Prostate gland (tissue), 2 donors: ENCODE measurements at regions not wholly inside any gene's neighbourhood (a gene's known extent, or its start where the extent isn't known, plus 50 kb on each side); places are given as distances from the start of the nearest gene placed in this dataset.

Experiments used
- DNase-seq: peaks from one replicate; pipeline ENCODE4 v3.0.0-alpha.2; 2019; ENCODE audit warnings: low spot score
- H3K27ac ChIP-seq, 2 donors: fragments of 200-600 bp; sonication (generic); 2 replicates each; pipeline ENCODE4 v1.5.1; 2017 to 2019
- H3K27me3 ChIP-seq: fragments of 200-600 bp; sonication (generic); replicated peaks from 2 replicates; pipeline ENCODE4 v1.5.1; 2019; ENCODE audit not compliant: insufficient read depth
- H3K36me3 ChIP-seq, 2 donors: fragments of 200-600 bp; sonication (generic); 1 replicate in 1 of 2; 2 replicates in 1 of 2; pipeline versions ENCODE4 v1.5.1 to v1.8.1; 2017 to 2019
- H3K4me1 ChIP-seq: fragments of 200-600 bp; sonication (generic); replicated peaks from 2 replicates; pipeline ENCODE4 v1.5.1; 2019
- H3K4me3 ChIP-seq, 2 donors: fragments of 200-600 bp; sonication (generic); 2 replicates each; pipeline ENCODE4 v1.5.1; 2017 to 2019
- H3K9me3 ChIP-seq: fragments of 200-600 bp; sonication (generic); 2 replicates; pipeline ENCODE4 v1.5.1; 2017
- POLR2A ChIP-seq: fragments of 450-650 bp; IDR thresholded peaks from one replicate; pipeline ENCODE4 v1.6.1; 2016; ENCODE audit warnings: antibody characterized with exemption, mild to moderate bottlenecking
- POLR2AphosphoS5 ChIP-seq: sonication (generic); formaldehyde crosslinking; IDR thresholded peaks from one replicate; pipeline ENCODE4 v1.6.1; 2017; ENCODE audit warnings: antibody characterized with exemption
- WGBS: methylation state at CpG from one replicate; pipeline ENCODE4 v1.1.5; 2018; 5-methylcytosine and 5-hydroxymethylcytosine counted together
- intact Hi-C: fragments of 100-400 bp; cut with DNase I; formaldehyde crosslinking; loops from one replicate; pipeline ENCODE4 v1.14.2; 2022
- TF ChIP-seq, protein P1 (sequence below), 4 experiments: fragments of 200-600 bp in 2 of 4; fragments of 450-650 bp in 2 of 4; sonication (generic) in 2 of 4; IDR thresholded peaks; 1 replicate in 3 of 4; 2 replicates in 1 of 4; pipeline ENCODE4 v1.5.1; 2016 to 2019; ENCODE audit warnings: antibody characterized with exemption in 4 of 4, mild to moderate bottlenecking in 2 of 4, moderate library complexity in 2 of 4

GRCh38 chr4:126466848-126467247 lies 1152.1 kb downstream of the FAT4 start:
- DNase-seq, result no peak
- Histone ChIP-seq H3K4me1 (no peaks in the 10 kb centered on the region), H3K4me3 (no peak overlapping the region), H3K9me3 (no peaks in the 10 kb centered on the region), H3K27ac (no peak overlapping the region), H3K27me3 (no peaks in the 10 kb centered on the region), H3K36me3 (no peaks in the 10 kb centered on the region)
- intact Hi-C loops, result no loop called here
- 99% methylated on average over 2 of the region's 2 CpGs for WGBS
- TF ChIP-seq POLR2AphosphoS5, result no peak
- no peak for TF ChIP-seq POLR2A
- TF ChIP-seq, protein P1, sequence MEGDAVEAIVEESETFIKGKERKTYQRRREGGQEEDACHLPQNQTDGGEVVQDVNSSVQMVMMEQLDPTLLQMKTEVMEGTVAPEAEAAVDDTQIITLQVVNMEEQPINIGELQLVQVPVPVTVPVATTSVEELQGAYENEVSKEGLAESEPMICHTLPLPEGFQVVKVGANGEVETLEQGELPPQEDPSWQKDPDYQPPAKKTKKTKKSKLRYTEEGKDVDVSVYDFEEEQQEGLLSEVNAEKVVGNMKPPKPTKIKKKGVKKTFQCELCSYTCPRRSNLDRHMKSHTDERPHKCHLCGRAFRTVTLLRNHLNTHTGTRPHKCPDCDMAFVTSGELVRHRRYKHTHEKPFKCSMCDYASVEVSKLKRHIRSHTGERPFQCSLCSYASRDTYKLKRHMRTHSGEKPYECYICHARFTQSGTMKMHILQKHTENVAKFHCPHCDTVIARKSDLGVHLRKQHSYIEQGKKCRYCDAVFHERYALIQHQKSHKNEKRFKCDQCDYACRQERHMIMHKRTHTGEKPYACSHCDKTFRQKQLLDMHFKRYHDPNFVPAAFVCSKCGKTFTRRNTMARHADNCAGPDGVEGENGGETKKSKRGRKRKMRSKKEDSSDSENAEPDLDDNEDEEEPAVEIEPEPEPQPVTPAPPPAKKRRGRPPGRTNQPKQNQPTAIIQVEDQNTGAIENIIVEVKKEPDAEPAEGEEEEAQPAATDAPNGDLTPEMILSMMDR (IDR thresholded peaks at IDR 0.05), result no peak

GRCh38 chr4:126468144-126468543 lies 1153.4 kb downstream of the FAT4 start:
- H3K27ac ChIP-seq, result no peak overlapping the region
- intact Hi-C loops, result no loop called here
- H3K4me3 ChIP-seq, result no peak overlapping the region
- H3K27me3 ChIP-seq, result no peaks in the 10 kb centered on the region
- DNase-seq, result no peak
- H3K9me3 ChIP-seq, result no peaks in the 10 kb centered on the region
- no peaks in the 10 kb centered on the region for H3K36me3 ChIP-seq
- TF ChIP-seq POLR2AphosphoS5 (no peak), POLR2A (no peak)
- TF ChIP-seq, protein P1 (IDR thresholded peaks at IDR 0.05), result no peak
- H3K4me1 ChIP-seq, result no peaks in the 10 kb centered on the region
- WGBS, result 100% methylated on average over 1 of the region's 1 CpG

GRCh38 chr4:126470862-126471261 lies 1156.1 kb downstream of the FAT4 start:
- intact Hi-C loops, result no loop called here
- Histone ChIP-seq H3K9me3 (no peaks in the 10 kb centered on the region), H3K4me3 (no peak overlapping the region), H3K27me3 (no peaks in the 10 kb centered on the region), H3K4me1 (no peaks in the 10 kb centered on the region), H3K36me3 (no peaks in the 10 kb centered on the region), H3K27ac (no peak overlapping the region)
- no peak for DNase-seq
- TF ChIP-seq, protein P1 (IDR thresholded peaks at IDR 0.05), result no peak
- TF ChIP-seq POLR2AphosphoS5 (no peak), POLR2A (no peak)
- 57% methylated on average over 3 of the region's 3 CpGs for WGBS

GRCh38 chr4:126475730-126476129 lies 1157.0 kb upstream of the INTU start:
- H3K27me3 ChIP-seq, result no peaks in the 10 kb centered on the region
- intact Hi-C loops, result no loop called here
- H3K4me1 ChIP-seq, result no peaks in the 10 kb centered on the region
- H3K9me3 ChIP-seq, result no peaks in the 10 kb centered on the region
- TF ChIP-seq, protein P1 (IDR thresholded peaks at IDR 0.05), result no peak
- TF ChIP-seq POLR2A (no peak), POLR2AphosphoS5 (no peak)
- no peak overlapping the region for H3K27ac ChIP-seq
- H3K36me3 ChIP-seq, result no peaks in the 10 kb centered on the region
- 91% methylated on average over 2 of the region's 2 CpGs for WGBS
- no peak for DNase-seq
- H3K4me3 ChIP-seq, result no peak overlapping the region

DNA sequence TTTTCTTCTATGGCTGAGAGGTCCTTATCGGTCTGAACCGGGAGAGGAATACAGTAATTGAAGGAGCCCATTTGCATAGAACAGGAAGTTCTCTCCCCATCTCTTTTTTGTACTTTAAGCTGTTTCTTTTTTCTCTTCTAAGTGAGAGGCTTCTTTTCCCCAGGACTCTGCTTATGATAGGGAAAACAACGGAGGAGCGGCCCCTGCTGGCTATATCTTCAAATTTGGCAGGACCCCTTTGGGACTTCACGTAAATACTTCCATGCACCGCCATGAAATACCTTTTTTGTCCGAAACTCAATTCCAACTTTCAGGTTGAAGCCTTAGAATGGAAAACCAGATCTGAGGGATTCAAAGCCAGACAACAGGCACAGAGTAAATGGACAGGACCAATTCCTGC lies 1153.0 kb upstream of the INTU start:
- TF ChIP-seq, protein P1 (IDR thresholded peaks at IDR 0.05), result no peak
- TF ChIP-seq POLR2A (no peak), POLR2AphosphoS5 (no peak)
- intact Hi-C loops, result no loop called here
- no peak overlapping the region for H3K27ac ChIP-seq
- no peaks in the 10 kb centered on the region for H3K36me3 ChIP-seq
- H3K27me3 ChIP-seq, result no peaks in the 10 kb centered on the region
- no peaks in the 10 kb centered on the region for H3K9me3 ChIP-seq
- 92% methylated on average over 7 of the region's 7 CpGs for WGBS
- H3K4me1 ChIP-seq, result no peaks in the 10 kb centered on the region
- no peak for DNase-seq
- no peak overlapping the region for H3K4me3 ChIP-seq
